ENCODE measurements at regions not wholly inside any gene's neighbourhood (a gene's known extent, or its start where the extent isn't known, plus 50 kb on each side); places are given as distances from the start of the nearest gene placed in this dataset.
A peak's percentile ranks its signal among the peaks of the same experiment; 100 is the strongest.

- ATAC-seq (ENCODE audit: poor library complexity) = no peak
- DNase-seq = no peak
- intact Hi-C loops (cut with DNase I) = no loop called here
Observed at GRCh38 chr9:27847380-27847779, 274.1 kb upstream of the C9orf72 start.

DNA sequence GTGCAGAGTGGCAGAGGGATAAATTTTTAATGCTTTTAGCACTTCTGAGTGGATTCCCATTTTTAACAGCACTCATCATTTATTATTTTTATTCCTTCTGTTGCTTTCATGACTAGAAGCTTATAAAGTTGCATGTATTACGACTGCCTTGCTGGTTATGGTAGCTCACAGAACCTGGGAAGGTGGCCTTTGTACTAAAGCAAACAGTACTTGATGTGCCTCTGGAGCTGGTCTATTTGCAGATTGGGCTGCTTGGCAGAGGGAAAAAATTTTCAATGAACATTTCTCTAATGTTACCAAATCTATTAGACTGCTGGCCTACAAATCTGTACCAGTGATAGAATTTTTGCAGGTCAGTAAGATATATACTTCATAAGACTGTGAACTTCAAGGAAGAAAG is 274.5 kb upstream of the C9orf72 start:
- DNase-seq (no peak), ATAC-seq (ENCODE audit: poor library complexity) (no peak)
- intact Hi-C loops (cut with DNase I) = no loop called here

DNA sequence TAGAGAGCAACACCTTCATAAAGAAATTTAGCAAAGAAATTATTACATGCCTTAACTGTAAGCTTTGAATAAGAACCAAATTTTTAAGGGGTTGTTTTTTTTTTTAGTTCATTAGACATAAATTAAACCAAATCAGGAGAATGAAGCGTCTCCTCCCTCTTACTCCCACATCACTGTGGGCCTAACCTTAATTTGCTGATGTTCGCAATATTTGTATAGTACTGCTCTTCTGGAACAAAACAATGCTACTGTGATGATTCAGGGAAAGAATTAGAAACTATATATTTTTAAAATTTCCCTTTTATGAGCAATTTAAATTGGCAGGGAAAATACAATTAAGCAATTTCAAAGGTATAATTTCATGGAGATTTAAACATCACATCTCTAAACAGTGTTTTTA is 275.0 kb upstream of the C9orf72 start:
- DNase-seq = no peak
- intact Hi-C loops (cut with DNase I) = no loop called here
- no peak for ATAC-seq (ENCODE audit: poor library complexity)

DNA sequence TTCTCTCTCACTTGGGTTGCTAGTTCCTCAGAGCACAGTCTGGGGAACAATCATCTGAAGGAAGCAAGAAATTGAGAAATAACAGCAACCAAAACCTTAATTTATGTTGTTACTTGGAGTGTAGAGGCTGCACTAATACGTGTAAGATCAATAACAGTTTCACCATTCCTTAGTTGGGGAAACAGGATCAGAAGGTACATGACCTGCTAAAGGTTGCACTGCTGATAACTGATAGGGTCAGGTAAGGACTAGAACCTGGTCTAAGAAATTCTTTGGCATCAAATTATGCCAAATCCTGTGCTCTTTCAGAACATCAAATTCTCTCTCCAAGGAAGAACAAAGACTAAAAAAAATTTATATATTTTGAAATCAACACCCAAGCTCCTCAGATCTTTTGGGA is 278.6 kb upstream of the C9orf72 start:
- intact Hi-C loops (cut with DNase I) = no loop called here
- DNase-seq (no peak), ATAC-seq (ENCODE audit: poor library complexity) (no peak)

DNA sequence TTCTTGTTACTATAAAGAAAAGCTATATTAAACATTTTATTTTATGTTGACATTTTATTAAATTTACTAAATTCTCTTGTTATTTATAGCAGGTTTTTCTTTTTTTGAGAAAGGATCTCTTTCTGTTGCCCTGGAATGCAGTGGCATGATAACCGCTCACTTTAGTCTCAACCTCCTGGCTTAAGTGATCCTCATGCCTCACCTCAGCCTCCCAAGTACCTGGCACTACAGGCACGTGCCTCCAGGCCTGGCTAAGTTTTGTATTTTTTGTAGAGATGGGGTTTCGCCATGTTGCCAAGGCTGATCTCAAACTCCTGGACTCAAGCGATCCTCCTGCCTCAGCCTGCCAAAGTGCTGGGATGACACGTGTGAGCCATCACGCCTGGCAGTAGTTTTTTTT is 280.2 kb upstream of the C9orf72 start:
- ATAC-seq (ENCODE audit: poor library complexity) (no peak), DNase-seq (no peak)
- intact Hi-C loops (cut with DNase I) = no loop called here

DNA sequence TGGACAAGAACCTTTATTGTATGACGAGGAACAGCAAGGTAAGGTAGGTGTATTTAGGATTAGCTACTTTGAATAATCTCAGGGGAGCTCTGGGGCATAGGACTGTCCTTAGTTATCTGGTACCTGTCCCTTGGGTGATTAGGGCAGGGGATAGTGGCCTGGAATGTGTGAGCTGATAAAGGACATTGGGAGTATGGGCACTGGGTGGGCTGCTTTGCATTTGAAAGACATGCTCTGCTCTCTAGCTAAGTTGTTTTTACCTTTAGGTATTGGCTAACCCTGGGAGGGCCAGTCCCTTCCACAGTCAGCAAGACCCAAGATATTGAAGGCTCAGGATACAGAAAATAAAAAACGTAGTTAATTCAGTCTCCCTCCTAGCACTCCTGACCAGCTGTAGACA is 282.8 kb upstream of the C9orf72 start:
- intact Hi-C loops (cut with DNase I) = no loop called here
- no peak for DNase-seq
- no peak for ATAC-seq (ENCODE audit: poor library complexity)

DNA sequence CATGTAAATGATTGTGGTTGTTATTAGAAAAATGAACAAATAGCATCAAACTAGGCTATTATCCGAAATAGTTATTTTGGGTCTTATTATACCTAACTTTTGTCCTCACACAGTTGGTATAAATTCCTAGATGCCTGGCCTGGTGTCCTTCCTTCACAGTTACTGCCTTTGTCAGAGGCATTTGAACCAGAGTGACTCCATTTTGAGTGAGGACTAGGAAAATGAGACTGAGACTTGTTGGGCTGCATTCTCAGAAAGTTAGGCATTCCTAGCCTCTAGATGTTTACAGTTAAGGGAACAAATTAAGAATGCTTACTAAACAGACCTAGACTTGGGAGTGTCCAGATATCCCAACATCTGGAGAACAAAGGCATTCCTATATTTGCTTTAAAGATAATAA is 283.5 kb upstream of the C9orf72 start:
- no peak for ATAC-seq (ENCODE audit: poor library complexity)
- intact Hi-C loops (cut with DNase I) = no loop called here
- DNase-seq = no peak

GRCh38 chr9:27861887-27862286 is 288.6 kb upstream of the C9orf72 start:
- ATAC-seq (ENCODE audit: poor library complexity) = no peak
- DNase-seq = no peak
- intact Hi-C loops (cut with DNase I) = no loop called here

DNA sequence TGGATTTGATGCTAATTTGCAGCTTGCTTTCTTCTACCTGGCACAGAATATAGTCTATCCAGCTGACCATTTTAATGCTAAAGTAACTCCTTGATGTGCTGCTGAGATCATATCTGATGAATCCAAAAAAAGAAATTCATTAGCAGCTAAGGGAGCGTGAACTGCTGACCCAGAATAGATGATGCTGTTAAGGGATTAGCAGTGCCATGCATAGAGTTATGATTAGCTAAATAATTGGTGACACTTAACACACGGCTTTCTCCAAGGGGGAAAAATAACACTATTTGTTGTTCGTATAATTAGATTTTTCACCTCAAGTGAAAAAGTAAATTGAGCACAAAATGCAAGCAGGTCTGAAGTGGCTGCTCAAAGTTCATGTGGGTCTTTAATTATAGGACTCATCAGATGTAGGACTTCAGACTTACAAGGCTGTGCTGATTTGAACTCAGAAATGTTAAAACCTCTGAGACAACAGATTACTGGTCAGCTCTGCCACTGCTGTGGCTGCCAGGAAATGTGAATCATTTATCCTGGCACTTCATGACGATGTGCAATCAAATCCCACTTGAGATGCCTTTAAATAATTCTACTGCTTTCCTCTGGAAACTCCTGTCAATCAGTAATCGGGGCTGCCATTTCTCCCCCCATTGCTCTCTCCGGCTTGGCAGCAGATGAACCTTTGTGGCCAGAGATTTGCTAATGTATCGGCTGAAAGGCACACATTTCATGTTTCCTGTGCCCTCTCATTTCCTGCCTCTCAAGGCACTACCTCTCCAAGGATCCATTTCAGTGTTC is 291.6 kb upstream of the C9orf72 start:
- no peak for DNase-seq
- no peak for ATAC-seq (ENCODE audit: poor library complexity)
- intact Hi-C loops (cut with DNase I) = no loop called here

- ATAC-seq (ENCODE audit: poor library complexity) (no peak), DNase-seq (no peak)
- intact Hi-C loops (cut with DNase I) = no loop called here
Observed at GRCh38 chr9:27866741-27867140, 293.5 kb upstream of the C9orf72 start.

DNA sequence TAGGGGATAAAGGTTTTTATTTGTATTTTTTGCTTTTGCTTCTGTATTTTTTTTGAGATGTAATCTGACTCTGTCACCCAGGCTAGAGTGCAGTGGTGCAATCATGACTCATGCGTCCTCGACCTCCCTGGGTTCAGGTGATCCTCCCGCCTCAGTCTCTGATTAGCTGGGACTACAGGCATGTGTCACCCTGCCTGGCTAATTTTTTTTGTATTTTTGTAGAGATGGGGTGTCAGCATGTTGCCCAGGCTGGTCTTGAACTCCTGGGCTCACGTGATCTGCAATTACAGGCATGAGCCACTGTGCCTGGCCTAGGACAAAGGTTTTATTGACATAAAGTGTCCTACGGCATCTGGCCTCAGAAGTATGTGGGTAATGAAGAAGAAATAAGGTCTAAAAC is 297.1 kb upstream of the C9orf72 start:
- no peak for ATAC-seq (ENCODE audit: poor library complexity)
- intact Hi-C loops (cut with DNase I) = no loop called here
- no peak for DNase-seq

DNA sequence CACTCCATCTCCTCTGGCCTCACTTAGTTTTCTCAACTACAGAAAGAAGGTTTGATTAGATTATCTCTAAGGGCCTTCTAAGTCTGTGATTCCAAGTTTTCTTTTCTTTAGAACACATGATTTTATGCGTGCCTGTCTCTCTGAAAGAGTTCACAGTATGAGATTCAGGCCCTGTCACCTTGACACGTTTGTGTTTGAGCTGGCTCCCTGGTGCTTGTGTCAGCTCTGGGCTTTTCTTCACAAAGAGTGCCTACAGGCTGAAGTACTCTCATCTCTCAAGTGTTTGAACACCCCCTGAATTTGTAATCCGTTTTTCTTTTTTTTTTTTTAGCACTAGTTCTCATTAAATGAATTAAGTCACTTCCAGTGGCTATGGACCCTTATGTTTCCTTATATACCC is 306.9 kb upstream of the C9orf72 start:
- no peak for DNase-seq
- no peak for ATAC-seq (ENCODE audit: poor library complexity)
- intact Hi-C loops (cut with DNase I) = no loop called here

- no peak for DNase-seq
- no peak for ATAC-seq (ENCODE audit: poor library complexity)
- intact Hi-C loops (cut with DNase I) = no loop called here
Observed at GRCh38 chr9:27880635-27881034, 307.4 kb upstream of the C9orf72 start.

GRCh38 chr9:27888661-27889295 is 315.5 kb upstream of the C9orf72 start:
- peak; percentile 37 for DNase-seq
- intact Hi-C loops (cut with DNase I) = no loop called here
- ATAC-seq (ENCODE audit: poor library complexity) = no peak

- intact Hi-C loops (cut with DNase I) = no loop called here
- ATAC-seq (ENCODE audit: poor library complexity) = no peak
- DNase-seq = no peak
Observed at GRCh38 chr9:27924502-27924901, 351.2 kb upstream of the C9orf72 start.

DNA sequence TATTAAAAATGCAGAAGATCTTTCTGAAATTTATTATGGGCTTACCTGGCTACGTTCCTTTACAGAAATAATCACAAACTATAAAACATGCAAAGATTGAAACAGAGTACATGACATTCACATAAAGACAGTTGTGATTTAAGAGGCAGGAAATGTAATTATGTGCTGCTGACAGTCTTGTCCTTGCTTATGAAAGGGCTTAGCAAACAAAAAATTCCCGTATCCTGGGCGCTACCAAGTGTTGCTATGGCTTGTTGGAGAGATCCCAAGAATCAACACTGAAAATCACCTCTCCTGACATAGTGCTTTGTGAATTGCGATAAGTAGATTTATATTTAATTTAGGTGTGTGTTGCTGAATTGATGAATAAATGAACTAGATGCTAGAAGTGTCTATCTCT is 352.5 kb upstream of the C9orf72 start:
- intact Hi-C loops (cut with DNase I) = no loop called here
- no peak for ATAC-seq (ENCODE audit: poor library complexity)

GRCh38 chr9:27929841-27930240 is 356.6 kb upstream of the C9orf72 start:
- intact Hi-C loops (cut with DNase I) = no loop called here
- no peak for ATAC-seq (ENCODE audit: poor library complexity)

More for the DNA sequence above, 352.5 kb upstream of the C9orf72 start:
- DNase-seq = no peak

GRCh38 chr9:27933210-27934025 is 360.1 kb upstream of the C9orf72 start:
- intact Hi-C loops (cut with DNase I) = no loop called here
- ATAC-seq (ENCODE audit: poor library complexity) (no peak), DNase-seq (no peak)

More at GRCh38 chr9:27929841-27930240, 356.6 kb upstream of the C9orf72 start:
- DNase-seq = no peak

GRCh38 chr9:27934471-27934870 is 361.2 kb upstream of the C9orf72 start:
- DNase-seq = no peak
- ATAC-seq (ENCODE audit: poor library complexity) = no peak
- intact Hi-C loops (cut with DNase I) = no loop called here

GRCh38 chr9:27939186-27939585 is 365.9 kb upstream of the C9orf72 start:
- no peak for DNase-seq
- no peak for ATAC-seq (ENCODE audit: poor library complexity)
- intact Hi-C loops (cut with DNase I) = no loop called here

Data from Right ventricle myocardium superior (tissue), 1 donor.